ENCODE measurements at regions not wholly inside any gene's neighbourhood (a gene's known extent, or its start where the extent isn't known, plus 50 kb on each side); places are given as distances from the start of the nearest gene placed in this dataset.

DNA sequence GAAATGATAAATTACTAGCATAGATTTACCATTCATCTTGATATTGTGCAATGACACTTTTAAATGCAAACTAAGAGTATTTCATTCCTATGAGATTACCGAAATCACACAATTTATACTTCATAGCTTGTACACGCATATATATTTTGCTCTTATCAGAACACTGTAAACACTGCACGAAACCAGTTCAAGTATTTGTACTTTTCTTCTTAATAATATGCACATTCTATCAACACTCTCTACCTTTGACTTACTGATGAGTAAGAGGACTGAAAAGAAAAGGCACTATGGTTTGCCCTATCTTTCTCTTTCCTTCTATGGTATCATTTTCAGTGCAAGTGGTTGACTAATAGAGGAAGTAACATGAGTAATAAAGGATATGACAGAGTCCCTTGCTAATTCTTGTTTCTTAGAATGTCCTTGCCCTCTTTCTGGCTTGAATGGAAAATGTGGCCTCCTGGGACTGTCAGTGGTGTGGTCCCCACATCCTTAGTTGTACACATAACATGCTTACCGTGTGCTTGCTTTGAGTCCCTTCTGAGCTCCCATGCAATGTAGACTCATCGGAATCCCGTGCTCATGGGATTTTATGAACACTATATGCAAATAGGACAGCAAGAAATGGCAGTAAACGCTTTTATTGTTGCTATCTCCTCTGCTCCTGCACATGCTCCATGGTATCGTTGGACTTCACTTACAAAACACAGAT is 363.5 kb upstream of the TNP1 start:
- TF ChIP-seq MYC (IDR thresholded peaks at IDR 0.05; ENCODE audit: low read depth, low read length): peak; percentile 74
- no peak for TF ChIP-seq POLR2A (IDR thresholded peaks at IDR 0.05; ENCODE audit: extremely low read depth, insufficient read length)
- TF ChIP-seq, protein P1, sequence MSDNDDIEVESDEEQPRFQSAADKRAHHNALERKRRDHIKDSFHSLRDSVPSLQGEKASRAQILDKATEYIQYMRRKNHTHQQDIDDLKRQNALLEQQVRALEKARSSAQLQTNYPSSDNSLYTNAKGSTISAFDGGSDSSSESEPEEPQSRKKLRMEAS (IDR thresholded peaks at IDR 0.05; ENCODE audit: low read depth, low read length): peak; percentile 75
- TF ChIP-seq, protein P2, sequence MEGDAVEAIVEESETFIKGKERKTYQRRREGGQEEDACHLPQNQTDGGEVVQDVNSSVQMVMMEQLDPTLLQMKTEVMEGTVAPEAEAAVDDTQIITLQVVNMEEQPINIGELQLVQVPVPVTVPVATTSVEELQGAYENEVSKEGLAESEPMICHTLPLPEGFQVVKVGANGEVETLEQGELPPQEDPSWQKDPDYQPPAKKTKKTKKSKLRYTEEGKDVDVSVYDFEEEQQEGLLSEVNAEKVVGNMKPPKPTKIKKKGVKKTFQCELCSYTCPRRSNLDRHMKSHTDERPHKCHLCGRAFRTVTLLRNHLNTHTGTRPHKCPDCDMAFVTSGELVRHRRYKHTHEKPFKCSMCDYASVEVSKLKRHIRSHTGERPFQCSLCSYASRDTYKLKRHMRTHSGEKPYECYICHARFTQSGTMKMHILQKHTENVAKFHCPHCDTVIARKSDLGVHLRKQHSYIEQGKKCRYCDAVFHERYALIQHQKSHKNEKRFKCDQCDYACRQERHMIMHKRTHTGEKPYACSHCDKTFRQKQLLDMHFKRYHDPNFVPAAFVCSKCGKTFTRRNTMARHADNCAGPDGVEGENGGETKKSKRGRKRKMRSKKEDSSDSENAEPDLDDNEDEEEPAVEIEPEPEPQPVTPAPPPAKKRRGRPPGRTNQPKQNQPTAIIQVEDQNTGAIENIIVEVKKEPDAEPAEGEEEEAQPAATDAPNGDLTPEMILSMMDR (IDR thresholded peaks at IDR 0.05; ENCODE audit: low read depth, low read length): no peak
- no peak overlapping the region for H3K4me3 ChIP-seq (ENCODE audit: low read depth, low read length)
- DNase-seq (ENCODE audit: low read depth): peak; percentile 96

DNA sequence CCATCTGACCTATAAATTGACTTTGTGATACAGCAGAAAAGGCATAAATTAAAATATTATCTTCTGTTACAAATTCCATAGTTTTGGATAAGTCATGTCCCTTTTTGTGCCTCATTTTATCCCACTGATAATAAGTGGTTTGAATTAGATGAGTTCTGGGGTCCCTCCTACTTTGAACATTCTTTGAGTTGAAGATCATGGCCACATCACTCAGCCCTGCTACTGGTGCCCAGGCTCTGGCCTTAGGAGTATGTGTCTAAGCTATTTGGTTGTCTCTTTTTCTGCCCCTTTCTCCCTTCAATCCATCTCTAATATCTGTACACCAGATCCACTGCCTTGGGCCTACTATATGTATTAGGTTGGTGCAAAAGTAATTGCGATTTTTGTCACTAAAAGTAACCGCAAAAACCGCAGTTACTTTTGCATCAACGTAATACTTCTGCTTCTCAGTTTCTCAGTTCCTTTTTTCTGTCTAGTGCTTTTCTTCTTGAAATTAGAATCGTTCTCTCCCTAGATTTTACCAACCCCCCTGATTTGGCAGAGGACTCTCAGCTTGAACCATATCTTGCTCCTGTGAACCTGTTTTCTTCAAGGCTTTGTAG is 362.5 kb upstream of the TNP1 start:
- no peak overlapping the region for H3K4me3 ChIP-seq (ENCODE audit: low read depth, low read length)
- TF ChIP-seq, protein P2 (IDR thresholded peaks at IDR 0.05; ENCODE audit: low read depth, low read length): no peak
- TF ChIP-seq POLR2A (IDR thresholded peaks at IDR 0.05; ENCODE audit: extremely low read depth, insufficient read length) (no peak), MYC (IDR thresholded peaks at IDR 0.05; ENCODE audit: low read depth, low read length) (no peak)
- TF ChIP-seq, protein P1 (IDR thresholded peaks at IDR 0.05; ENCODE audit: low read depth, low read length): no peak
- peak; percentile 91 for DNase-seq (ENCODE audit: low read depth)

DNA sequence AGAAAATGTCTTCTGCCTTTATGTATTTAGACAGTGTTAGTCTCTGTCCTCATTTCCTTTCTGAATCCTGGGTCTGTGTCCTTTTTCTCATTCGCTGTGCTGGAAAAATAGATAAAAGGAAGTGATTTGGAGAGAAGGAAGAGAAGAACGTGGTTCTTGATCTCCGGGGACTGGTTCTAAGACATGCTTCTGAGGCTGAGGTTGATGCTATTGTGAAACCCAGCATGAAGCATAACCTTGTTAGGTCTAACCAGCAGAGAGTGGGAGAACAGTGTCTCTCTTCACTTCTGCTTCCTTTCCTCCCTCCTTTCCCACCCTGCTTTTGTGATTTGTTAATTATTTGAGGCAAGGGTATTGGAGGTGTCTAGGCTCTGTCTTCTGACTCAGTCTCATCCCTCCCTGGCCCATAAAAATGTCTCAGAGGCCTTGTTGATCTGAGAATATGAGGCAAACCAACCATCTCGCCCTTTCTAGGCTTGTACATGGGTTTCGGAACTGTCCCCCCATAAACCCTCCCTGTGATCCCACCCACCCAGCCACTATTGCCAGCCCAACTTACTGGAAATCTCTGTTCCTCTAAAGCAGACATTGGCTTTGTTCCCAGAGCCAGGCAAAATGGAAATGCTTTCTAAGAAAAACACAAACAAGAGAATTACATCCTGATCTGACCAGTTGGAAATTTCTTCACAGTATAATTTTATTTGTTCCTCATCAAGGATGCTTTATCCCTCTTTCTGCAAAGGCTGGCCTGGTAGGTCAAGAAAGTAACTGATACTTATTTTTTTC is 360.6 kb upstream of the TNP1 start:
- H3K4me3 ChIP-seq (ENCODE audit: low read depth, low read length): no peak overlapping the region
- TF ChIP-seq POLR2A (IDR thresholded peaks at IDR 0.05; ENCODE audit: extremely low read depth, insufficient read length) (no peak), MYC (IDR thresholded peaks at IDR 0.05; ENCODE audit: low read depth, low read length) (peak; percentile 72; the same call in 1 of the 2 replicates)
- TF ChIP-seq, protein P1 (IDR thresholded peaks at IDR 0.05; ENCODE audit: low read depth, low read length): no peak
- peak; percentile 96 for DNase-seq (ENCODE audit: low read depth)

DNA sequence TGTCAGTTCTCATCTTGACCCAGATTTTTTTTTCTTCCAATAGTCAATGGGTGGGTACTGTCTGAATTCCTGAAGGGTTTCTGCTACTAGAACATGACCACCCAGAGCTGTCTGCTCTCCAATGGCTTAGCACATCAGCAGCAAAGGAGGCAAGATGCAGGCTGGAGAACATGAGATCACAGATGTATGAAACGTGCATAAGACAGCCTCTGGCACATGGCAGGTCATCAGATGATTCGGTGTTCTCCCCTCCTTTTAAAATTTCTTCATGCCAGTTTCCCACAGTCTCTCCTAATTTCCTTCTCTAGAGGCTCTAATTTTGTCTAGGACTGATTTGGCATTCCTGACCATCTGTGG is 359.3 kb upstream of the TNP1 start:
- no peak for DNase-seq (ENCODE audit: low read depth)
- TF ChIP-seq, protein P1 (IDR thresholded peaks at IDR 0.05; ENCODE audit: low read depth, low read length): no peak
- no peak for TF ChIP-seq MYC (IDR thresholded peaks at IDR 0.05; ENCODE audit: low read depth, low read length)
- TF ChIP-seq POLR2A (IDR thresholded peaks at IDR 0.05; ENCODE audit: extremely low read depth, insufficient read length): no peak
- TF ChIP-seq, protein P2 (IDR thresholded peaks at IDR 0.05; ENCODE audit: low read depth, low read length): no peak
- no peak overlapping the region for H3K4me3 ChIP-seq (ENCODE audit: low read depth, low read length)

DNA sequence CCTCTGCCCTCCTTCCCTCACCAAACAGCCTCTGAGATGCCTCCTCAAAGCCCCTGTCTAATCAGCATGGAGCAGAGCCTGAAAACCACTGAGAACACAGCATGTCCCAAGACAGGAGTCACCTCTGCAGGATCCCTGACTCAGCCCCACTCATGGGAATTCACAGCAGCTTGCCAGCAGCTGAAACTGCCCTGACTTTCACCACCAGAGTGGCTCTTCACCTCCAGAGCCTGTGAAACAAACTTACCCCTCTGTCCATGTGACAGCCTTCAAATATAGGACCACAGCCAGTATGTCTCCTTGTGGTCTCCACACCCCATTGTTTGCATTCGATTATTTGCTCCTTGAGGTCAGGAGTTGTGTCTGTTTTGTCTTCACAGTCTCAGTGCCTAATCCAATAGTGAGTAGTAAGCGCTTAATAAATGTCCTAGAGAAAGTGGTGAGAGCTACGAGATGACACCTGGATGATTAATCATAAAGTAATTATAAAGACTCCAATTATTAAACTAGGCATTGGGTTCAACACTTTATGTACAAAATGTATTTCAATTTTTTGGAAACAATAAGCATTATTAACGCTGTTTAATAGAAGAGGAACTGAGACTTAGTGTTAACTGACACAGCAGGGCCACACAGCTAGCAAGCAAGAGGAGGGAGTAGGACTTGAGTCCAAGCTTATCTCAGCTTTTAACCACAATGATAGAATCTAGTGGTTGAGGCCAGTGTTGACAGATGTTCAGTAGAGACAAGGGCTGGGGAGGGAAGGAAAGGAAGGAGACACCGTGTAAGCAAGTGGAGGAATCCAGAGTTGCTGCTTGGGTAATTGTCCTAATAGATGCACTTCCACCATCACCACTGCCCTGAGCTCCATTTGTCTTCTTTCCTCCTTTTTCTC is 358.7 kb upstream of the TNP1 start:
- TF ChIP-seq MYC (IDR thresholded peaks at IDR 0.05; ENCODE audit: low read depth, low read length) (no peak), POLR2A (IDR thresholded peaks at IDR 0.05; ENCODE audit: extremely low read depth, insufficient read length) (no peak)
- TF ChIP-seq, protein P1 (IDR thresholded peaks at IDR 0.05; ENCODE audit: low read depth, low read length): peak; percentile 34; the same call in 1 of the 2 replicates
- TF ChIP-seq, protein P2 (IDR thresholded peaks at IDR 0.05; ENCODE audit: low read depth, low read length): no peak
- H3K4me3 ChIP-seq (ENCODE audit: low read depth, low read length): no peak overlapping the region
- DNase-seq (ENCODE audit: low read depth): peak; percentile 96

Measured in NB4 (cell line).